Endodermal cell (in vitro differentiated cells): ENCODE measurements at regions not wholly inside any gene's neighbourhood (a gene's known extent, or its start where the extent isn't known, plus 50 kb on each side); places are given as distances from the start of the nearest gene placed in this dataset.

Source experiments
- DNase-seq: peaks from one replicate; pipeline ENCODE4 v3.0.0-alpha.2; 2017
- H3K27ac ChIP-seq: 2 replicates; pipeline ENCODE4 v1.5.1; 2013; ENCODE audit warnings: mild to moderate bottlenecking, low read depth, low read length, moderate library complexity
- H3K27me3 ChIP-seq: 2 replicates; pipeline ENCODE4 v1.6.1; 2013; ENCODE audit warnings: mild to moderate bottlenecking, low read length, moderate library complexity; ENCODE audit not compliant: insufficient read depth, control insufficient read depth, poor library complexity, severe bottlenecking
- H3K36me3 ChIP-seq: 2 replicates; pipeline ENCODE4 v1.7.0; 2013; ENCODE audit warnings: mild to moderate bottlenecking, low read length, moderate library complexity; ENCODE audit not compliant: control insufficient read depth, insufficient read depth
- H3K4me1 ChIP-seq: one replicate; pipeline ENCODE4 v1.7.0; 2013; ENCODE audit warnings: low read length; ENCODE audit not compliant: control insufficient read depth, insufficient read depth
- H3K4me3 ChIP-seq: 2 replicates; pipeline ENCODE4 v1.5.1; 2013; ENCODE audit warnings: mild to moderate bottlenecking, low read length, moderate library complexity
- H3K9ac ChIP-seq: 2 replicates; pipeline ENCODE4 v1.6.1; 2013; ENCODE audit warnings: mild to moderate bottlenecking, low read length, moderate library complexity; ENCODE audit not compliant: poor library complexity, severe bottlenecking; ENCODE audit errors: extremely low read depth
- H3K9me3 ChIP-seq: 2 replicates; pipeline ENCODE4 v1.6.1; 2013; ENCODE audit warnings: mild to moderate bottlenecking, low read length, moderate library complexity; ENCODE audit not compliant: control insufficient read depth
- H3K27ac Mint-ChIP-seq: 2 replicates; pipeline ENCODE4 v1.8.0; 2020; ENCODE audit warnings: mixed read lengths
- H3K27me3 Mint-ChIP-seq: 2 replicates; pipeline ENCODE4 v1.8.0; 2021; ENCODE audit warnings: mild to moderate bottlenecking, mixed read lengths; ENCODE audit not compliant: insufficient read depth
- H3K36me3 Mint-ChIP-seq: 2 replicates; pipeline ENCODE4 v1.8.0; 2020; ENCODE audit warnings: low read depth, mixed read lengths
- H3K4me1 Mint-ChIP-seq: 2 replicates; pipeline ENCODE4 v1.8.0; 2020; ENCODE audit warnings: mixed read lengths
- H3K4me3 Mint-ChIP-seq: 2 replicates; pipeline ENCODE4 v1.8.0; 2020; ENCODE audit warnings: mild to moderate bottlenecking, moderate library complexity, mixed read lengths
- H3K9me3 Mint-ChIP-seq: 2 replicates; pipeline ENCODE4 v1.8.0; 2020; ENCODE audit warnings: mild to moderate bottlenecking, mixed read lengths
- WGBS, 2 experiments: methylation state at CpG; one replicate each; pipeline versions ENCODE4 v1.1.5 to v1.1.7; 2013; ENCODE audit warnings: missing lambda C conversion rate in 2 of 2, mixed read lengths in 1 of 2; ENCODE audit not compliant: insufficient coverage in 1 of 2, insufficient read length in 1 of 2; 5-methylcytosine and 5-hydroxymethylcytosine counted together
- TF ChIP-seq, protein P1 (sequence below): fragments of 200-600 bp; sonication (generic); conservative IDR thresholded peaks from 2 replicates; pipeline ENCODE4 v1.5.0; 2021; ENCODE audit warnings: antibody characterized with exemption, mild to moderate bottlenecking

DNA sequence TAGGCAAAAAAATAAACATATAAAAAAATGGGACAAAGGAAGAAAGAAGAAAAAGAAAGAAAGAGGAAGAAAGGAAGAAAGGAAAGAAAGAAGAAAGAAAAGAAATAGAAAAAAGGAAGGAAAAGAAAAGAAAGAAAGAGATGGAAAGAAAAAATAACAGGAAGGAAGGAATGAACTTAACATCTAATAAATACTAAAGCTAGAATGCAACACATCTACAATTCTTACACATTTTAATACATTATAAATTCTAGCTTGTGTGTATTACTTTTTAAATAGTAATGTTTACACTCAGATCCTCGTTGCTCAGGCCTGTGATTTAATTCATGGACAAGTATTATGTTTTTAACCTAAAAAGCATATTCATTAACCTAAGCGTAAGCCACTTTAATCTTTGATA lies 703.0 kb upstream of the KIF2B start:
- TF ChIP-seq, protein P1, sequence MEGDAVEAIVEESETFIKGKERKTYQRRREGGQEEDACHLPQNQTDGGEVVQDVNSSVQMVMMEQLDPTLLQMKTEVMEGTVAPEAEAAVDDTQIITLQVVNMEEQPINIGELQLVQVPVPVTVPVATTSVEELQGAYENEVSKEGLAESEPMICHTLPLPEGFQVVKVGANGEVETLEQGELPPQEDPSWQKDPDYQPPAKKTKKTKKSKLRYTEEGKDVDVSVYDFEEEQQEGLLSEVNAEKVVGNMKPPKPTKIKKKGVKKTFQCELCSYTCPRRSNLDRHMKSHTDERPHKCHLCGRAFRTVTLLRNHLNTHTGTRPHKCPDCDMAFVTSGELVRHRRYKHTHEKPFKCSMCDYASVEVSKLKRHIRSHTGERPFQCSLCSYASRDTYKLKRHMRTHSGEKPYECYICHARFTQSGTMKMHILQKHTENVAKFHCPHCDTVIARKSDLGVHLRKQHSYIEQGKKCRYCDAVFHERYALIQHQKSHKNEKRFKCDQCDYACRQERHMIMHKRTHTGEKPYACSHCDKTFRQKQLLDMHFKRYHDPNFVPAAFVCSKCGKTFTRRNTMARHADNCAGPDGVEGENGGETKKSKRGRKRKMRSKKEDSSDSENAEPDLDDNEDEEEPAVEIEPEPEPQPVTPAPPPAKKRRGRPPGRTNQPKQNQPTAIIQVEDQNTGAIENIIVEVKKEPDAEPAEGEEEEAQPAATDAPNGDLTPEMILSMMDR, result no peak
- H3K4me3 ChIP-seq, result no peak overlapping the region
- H3K4me1 ChIP-seq, result no peaks in the 10 kb centered on the region
- no CpG with 5 or more reads among the region's 2 CpGs for WGBS, 2 experiments
- H3K36me3 ChIP-seq, result no peaks in the 10 kb centered on the region
- Mint-ChIP-seq H3K9me3 (peaks cover 28% of the 10 kb centered on the region), H3K27me3 (no peaks in the 10 kb centered on the region), H3K36me3 (peaks cover 2% of the 10 kb centered on the region), H3K4me3 (no peak overlapping the region), H3K4me1 (no peaks in the 10 kb centered on the region), H3K27ac (no peak overlapping the region)
- H3K9me3 ChIP-seq, result peaks cover 22% of the 10 kb centered on the region
- no peak overlapping the region for H3K27ac ChIP-seq
- H3K9ac ChIP-seq, result no peak overlapping the region
- DNase-seq, result no peak
- H3K27me3 ChIP-seq, result no peaks in the 10 kb centered on the region

DNA sequence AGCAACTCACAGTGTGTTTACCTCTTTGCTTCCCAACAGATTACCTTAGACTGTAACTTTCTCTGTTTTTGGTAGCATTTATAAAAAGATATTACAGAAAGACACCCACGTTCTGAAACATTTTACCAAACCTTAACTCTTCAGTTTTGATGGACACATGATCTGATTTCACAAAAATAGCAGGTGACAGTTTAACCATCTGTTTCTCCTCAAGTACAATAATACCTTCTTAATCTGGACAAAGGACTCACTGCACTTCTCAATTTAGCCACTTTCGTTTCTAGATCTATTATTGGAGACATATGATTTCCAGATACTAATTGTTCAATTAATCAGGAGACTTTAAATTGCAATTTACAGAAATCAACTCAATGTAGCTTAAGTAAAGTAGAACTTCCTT lies 703.8 kb upstream of the KIF2B start:
- Histone ChIP-seq H3K9me3 (peaks cover 22% of the 10 kb centered on the region), H3K4me3 (no peak overlapping the region), H3K4me1 (no peaks in the 10 kb centered on the region), H3K27ac (no peak overlapping the region), H3K36me3 (no peaks in the 10 kb centered on the region), H3K27me3 (no peaks in the 10 kb centered on the region), H3K9ac (no peak overlapping the region)
- H3K4me1 Mint-ChIP-seq, result no peaks in the 10 kb centered on the region
- H3K4me3 Mint-ChIP-seq, result no peak overlapping the region
- TF ChIP-seq, protein P1, result no peak
- peaks cover 28% of the 10 kb centered on the region for H3K9me3 Mint-ChIP-seq
- H3K27ac Mint-ChIP-seq, result no peak overlapping the region
- no peaks in the 10 kb centered on the region for H3K27me3 Mint-ChIP-seq
- peaks cover 2% of the 10 kb centered on the region for H3K36me3 Mint-ChIP-seq
- DNase-seq, result no peak
- WGBS, 2 experiments, result 85 to 100% methylated on average over 1 to 2 of the region's 2 CpGs

DNA sequence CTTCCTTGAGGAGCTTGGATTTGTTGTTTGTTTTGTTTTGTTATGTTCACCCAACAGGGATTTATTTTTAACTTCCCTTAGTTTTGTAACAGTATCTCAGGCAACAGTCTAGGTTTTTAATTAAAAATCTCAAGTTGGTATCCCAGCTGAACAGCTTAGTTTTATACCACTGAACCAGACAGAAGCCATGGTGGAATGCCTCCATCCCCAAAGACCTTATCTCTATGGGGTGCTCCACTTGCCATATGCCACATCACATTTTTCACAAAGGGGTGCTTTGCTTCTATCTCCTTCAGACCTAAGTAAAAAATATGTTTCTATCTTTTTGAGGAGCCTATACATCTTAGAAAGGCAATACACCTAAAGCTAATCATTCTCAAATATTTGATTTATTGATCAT lies 715.8 kb upstream of the KIF2B start:
- H3K9me3 Mint-ChIP-seq, result no peaks in the 10 kb centered on the region
- TF ChIP-seq, protein P1, result no peak
- Histone ChIP-seq H3K9ac (no peak overlapping the region), H3K27me3 (no peaks in the 10 kb centered on the region), H3K4me3 (no peak overlapping the region), H3K36me3 (no peaks in the 10 kb centered on the region), H3K9me3 (no peaks in the 10 kb centered on the region), H3K4me1 (no peaks in the 10 kb centered on the region), H3K27ac (no peak overlapping the region)
- H3K27ac Mint-ChIP-seq, result no peak overlapping the region
- H3K4me1 Mint-ChIP-seq, result no peaks in the 10 kb centered on the region
- no peak for DNase-seq
- H3K27me3 Mint-ChIP-seq, result no peaks in the 10 kb centered on the region
- no peak overlapping the region for H3K4me3 Mint-ChIP-seq
- H3K36me3 Mint-ChIP-seq, result no peaks in the 10 kb centered on the region
